NCI-H526 (cell line): ENCODE measurements at regions not wholly inside any gene's neighbourhood (a gene's known extent, or its start where the extent isn't known, plus 50 kb on each side); places are given as distances from the start of the nearest gene placed in this dataset.

Experiments used
- DNase-seq, 2 experiments: peaks; one replicate each; lab custom pipeline; 2025; lab: John Stamatoyannopoulos, UW

GRCh38 chr5:124645396-124645795 lies 101.0 kb downstream of the ZNF608 start:
- no peak for DNase-seq

DNA sequence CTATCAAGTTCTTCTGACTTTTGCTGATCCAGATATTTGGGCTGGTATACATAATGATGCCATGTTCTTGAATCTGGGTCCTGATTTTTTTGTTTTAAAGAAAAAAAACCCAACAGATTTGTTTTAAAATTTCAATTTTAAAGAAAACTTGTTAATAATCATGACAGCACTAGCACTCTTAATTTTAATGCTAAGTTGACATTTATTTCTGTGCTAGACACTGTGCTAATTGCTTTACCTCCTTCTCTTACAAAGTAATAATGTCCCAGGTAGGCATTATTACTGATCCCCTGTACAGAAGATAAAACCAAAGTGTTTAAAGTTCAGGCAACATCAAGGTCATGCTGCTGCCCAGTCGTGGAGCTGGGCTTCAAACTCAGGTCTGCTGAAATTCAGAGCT lies 101.9 kb downstream of the ZNF608 start:
- no peak for DNase-seq

DNA sequence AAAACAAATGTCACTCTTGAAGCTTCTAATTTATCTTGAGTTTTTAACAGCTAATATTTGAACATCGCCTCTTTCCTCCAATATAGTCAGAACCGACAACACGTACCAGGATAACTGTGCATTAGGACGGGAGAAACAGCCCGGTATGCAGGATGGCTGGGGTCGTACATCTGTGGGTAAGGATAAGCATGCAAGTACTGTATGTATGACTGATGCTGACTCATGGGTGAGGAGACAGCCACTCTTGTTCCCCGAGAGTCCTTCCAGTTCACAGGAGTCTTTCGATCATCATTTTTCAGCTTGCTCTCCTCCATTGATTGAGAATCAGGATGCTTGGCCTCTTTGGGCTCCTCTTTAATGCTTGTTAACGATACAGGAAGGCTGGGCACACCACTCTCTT lies 102.3 kb downstream of the ZNF608 start:
- DNase-seq, result no peak

GRCh38 chr5:124643336-124643735 lies 103.1 kb downstream of the ZNF608 start:
- no peak for DNase-seq

GRCh38 chr5:124642151-124642550 lies 104.3 kb downstream of the ZNF608 start:
- DNase-seq, result no peak

GRCh38 chr5:124641154-124641792 lies 105.2 kb downstream of the ZNF608 start:
- no peak for DNase-seq

- DNase-seq, result no peak
Measured at GRCh38 chr5:124639095-124639665, 107.3 kb downstream of the ZNF608 start.

- no peak for DNase-seq
Measured at GRCh38 chr5:124637011-124637410, 109.4 kb downstream of the ZNF608 start.

- peak in 1 of 2 experiments; percentile 20 for DNase-seq
Measured at GRCh38 chr5:124634741-124635323, 111.6 kb downstream of the ZNF608 start.

DNA sequence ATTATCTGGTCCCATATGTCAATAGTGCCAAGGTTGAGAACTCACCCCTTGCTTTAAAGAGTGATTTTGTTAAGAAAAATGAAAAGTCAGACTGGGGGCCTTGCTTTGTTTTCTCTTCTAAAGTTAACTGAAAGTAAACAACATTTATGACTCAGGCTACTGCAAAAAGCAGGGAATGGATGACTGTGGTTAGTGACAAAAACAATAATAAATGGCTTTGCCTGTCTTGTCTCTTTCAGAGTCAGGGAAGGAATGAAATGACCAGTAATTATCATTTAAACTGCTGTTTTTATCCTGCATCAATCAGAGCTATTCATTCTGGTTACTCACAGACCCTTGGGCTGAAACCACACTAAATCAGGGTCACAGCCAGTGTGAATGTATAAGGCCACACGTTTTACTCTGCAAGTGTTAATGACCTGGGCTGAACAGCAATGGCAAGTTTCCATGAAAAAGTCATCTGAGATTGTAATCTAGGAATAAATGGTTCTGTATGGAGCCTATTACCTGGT lies 112.2 kb downstream of the ZNF608 start:
- no peak for DNase-seq

DNA sequence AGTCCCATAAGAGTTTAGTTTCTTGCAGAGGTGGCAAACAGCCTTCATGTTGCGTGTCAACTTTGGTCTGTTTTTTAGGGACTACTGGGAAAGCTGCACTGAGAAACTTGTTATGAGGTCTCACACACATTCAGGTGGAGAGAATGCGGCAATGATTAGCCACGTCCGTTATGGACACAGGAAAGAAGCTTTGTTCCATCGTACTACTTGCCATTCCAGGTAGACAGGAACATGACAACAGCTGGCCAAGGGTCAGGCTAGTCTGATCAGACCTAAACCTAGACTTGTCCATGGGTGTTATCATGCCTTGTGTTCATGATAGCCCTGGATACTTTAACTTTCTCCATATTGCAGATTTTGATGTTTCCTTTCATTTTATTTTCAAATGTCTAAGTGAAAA lies 113.2 kb downstream of the ZNF608 start:
- DNase-seq, result no peak

DNA sequence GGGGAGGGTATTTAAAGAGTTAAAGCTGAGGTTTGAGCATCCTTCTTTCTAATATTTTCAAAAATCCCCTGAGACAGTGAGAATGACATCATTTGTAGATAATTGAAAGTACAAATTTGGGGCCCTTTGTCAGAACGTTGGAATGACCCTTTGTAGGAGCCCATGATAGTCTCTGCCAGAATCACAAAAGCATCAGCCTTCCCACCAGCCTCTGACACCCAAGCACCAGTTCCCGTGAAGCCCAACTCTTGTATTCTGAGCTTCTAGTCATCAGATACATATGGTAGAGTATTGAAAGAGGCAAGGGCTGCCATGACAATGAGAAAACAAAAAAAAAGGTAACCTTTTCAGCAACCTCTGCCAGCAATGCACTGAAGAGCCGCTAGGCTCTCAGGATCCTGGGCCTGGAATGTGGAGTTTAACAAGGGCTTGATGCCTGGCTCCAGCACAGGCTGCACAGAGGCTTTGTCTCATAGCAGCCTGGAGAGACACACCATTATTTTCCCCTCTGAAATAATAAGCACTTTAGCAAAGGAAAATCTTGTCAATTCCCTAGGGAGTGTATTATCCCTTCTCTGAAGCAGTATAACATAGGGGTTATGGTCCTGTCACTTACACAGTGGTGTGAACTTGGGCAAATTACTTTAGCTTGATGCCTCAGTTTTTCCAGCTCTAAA lies 114.4 kb downstream of the ZNF608 start:
- no peak for DNase-seq

DNA sequence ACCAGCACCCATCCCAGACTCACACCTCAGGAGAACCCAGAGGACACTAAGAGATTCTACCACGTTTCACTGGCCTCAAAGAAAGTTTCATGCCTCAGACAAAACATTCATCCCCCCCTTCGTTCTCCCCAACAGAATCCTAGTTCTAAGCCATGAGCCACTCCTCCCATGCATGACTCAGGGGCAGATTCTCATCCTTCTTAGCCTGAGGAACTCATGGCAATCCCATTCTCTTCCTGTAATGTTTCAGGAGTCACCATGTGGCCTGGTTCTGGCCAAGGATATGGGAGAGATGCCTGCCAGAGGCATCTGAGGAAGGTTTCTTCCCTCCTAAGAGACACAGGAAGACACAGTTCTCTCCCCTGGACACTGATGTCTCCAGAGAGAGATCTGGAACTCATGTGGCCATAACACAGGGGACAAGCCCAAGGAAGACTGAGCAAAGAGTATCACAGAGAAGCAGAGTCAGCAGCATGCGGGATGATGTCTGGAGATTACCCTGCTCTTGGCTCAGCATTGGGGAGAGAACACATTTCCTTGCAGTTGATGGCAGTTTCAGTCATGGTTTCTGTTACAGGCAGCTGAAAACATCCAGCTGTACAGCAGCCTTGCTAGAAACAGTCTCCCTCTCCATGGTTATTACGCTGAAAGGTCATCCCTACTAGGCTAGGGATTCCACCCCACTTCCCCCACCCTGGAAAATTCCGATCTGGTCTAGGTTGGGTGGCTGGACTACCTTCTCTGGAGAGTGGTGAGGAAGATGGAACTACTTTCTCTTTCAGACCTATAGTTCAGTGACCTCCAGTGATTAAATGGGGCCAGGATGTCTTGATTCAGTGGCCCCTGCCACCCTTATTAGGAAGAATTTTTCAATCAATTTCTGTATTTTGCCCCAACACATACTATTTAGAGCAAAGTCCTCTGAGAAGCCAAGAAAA lies 115.4 kb downstream of the ZNF608 start:
- DNase-seq, result no peak

DNA sequence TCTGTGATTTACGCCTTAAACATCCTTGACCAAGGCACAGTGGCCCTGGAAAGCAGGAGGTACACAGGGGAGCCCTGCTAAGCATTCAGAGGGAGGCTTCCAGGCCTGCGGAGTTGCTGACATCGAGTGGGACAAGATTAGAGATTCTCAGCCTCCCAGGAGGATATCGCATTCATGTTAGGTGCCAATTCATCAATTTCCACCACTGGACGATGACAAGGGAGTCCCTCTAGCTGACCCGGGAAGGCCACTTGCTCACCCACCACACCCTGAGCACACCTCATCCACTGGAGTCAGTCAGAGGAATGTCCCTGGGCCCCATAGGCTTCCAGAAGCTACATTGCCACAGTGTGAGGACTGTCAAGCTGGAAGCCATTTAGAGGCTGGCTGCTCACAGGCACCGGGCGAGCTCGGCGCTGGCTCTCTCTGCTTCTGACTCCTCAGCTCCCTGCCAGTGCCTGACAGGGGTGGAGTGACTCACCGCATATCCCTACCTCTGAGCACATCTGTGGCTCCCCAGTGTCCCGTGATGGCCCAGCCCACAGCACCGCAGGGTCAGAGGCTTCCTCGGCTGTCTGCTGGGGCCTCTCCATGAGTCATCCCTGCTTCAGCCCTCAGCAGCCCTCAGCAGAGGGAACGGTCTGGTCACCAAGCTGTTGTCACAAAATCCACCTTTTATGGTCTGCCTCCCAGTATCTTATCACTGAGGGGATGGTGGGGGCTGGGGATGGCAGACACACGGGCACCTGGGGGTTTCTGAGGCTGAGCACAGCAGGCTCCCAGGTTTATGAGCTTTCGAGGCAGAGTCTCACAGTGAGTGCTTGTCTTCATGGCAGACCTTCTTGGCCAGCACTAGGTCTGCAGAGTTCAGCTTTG lies 117.5 kb downstream of the ZNF608 start:
- no peak for DNase-seq

GRCh38 chr5:124627815-124628595 lies 118.4 kb downstream of the ZNF608 start:
- DNase-seq, result no peak

GRCh38 chr5:124626053-124626452 lies 120.4 kb downstream of the ZNF608 start:
- DNase-seq, result no peak

DNA sequence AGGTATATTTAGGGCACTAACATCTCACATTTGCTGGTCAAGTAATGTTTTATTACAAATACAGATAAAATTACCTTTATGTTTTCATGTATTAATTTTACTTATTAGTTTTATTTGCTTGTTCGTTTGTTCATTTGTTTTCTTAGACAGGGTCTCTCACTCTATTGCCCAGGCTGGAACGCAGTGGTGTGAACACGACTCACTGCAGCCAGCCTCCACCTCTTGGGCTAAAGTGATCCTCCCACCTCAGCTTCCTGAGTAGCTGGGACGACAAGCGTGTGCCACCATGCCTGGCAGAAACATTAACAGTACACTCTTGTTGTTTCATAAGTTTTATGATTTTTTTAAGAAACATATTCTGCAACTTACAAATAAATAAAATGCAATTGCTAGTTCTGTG lies 123.2 kb downstream of the ZNF608 start:
- DNase-seq, result no peak

- DNase-seq, result no peak
Measured at GRCh38 chr5:124622851-124623250, 123.6 kb downstream of the ZNF608 start.

DNA sequence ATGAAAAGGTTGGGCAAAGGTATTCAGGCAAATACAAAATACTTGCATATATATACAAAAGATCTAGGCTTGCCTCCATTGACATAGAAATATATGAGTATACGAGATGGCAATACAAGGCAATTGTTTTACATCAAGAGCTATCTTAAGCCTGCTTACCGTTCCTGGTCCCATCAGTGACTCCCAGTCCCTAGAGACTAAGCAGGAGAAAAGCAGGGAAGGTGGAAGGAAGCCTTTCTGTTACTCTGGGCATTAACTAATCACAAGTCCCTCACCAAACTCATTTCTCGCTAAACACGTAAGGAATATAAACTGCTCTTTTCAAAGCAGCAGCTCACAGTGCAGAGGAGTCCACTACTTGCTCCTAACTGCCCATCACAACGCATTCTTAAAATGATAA lies 125.2 kb downstream of the ZNF608 start:
- DNase-seq, result peak in 1 of 2 experiments; percentile 4

- DNase-seq, result no peak
Measured at GRCh38 chr5:124620743-124621142, 125.7 kb downstream of the ZNF608 start.
